GM21723 (cell line): ENCODE measurements at regions not wholly inside any gene's neighbourhood (a gene's known extent, or its start where the extent isn't known, plus 50 kb on each side); places are given as distances from the start of the nearest gene placed in this dataset.

Experiments
- ATAC-seq: cut with Tn5 transposase; IDR thresholded peaks from one replicate; pipeline ENCODE4 v1.9.1; 2021; ENCODE audit warnings: mild to moderate bottlenecking, moderate library complexity; ENCODE audit not compliant: unreplicated experiment

GRCh38 chr10:9645404-9645803, 1372.3 kb upstream of the CELF2 start:
- ATAC-seq = no peak

- no peak for ATAC-seq
Measured at GRCh38 chr10:9645928-9646600, 1371.6 kb upstream of the CELF2 start.

- no peak for ATAC-seq
Measured at GRCh38 chr10:9654261-9654660, 1363.4 kb upstream of the CELF2 start.

DNA sequence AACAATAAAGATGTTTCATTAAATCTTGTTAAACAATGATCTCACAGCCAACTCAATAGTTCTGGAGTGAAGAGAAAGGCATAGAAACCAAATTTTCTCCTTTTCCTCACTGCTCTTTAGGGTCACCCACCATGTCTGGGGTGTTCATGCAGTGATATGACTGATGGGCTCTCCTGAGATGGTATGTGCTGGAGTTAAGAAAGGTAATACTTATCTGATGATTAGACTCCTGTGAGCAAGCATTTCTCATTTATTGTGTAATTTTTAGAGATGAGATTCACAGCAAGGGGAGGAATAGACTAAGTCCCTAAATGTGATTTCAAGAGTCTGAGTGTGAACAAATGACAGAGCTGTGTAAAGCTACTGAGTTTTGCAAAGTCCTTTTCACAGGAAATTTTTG, 1361.3 kb upstream of the CELF2 start:
- ATAC-seq = no peak

DNA sequence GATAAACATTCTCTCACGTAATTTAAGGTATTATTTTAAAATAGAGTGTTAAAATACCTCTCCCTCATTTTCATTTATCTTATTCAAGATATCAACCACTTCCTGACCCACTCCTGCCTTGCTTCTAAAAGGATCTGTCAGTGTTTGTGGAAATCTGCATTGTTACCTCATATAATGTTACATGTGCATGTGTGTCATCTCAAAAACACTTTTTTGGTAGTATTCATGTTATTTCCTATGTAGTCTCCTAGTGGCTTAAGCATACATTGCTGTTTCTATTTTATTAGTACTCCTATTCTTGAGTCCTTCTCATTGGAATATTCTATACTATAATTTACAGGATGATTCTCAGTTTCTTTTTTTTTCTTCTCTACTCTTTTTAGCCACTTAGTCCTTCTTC, 1360.7 kb upstream of the CELF2 start:
- ATAC-seq = no peak

DNA sequence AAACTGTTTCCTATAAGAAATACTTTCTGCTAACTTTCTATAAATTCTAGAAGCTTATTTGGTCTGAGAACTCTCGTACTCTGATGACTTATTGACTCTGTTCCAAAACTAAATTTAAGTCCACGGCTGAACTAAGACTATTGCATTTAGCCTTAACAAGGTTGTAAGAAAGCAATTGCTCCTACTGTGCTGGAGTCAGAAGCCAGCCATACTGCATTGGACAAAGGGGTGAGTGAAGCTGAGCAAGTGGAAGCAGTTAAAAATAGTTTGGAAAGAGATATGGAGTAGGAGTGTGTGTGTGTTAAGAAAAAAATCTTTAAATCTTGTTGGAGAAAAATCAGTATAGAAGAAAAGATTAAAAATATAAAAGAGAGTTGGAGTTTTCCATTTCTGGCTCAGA, 1360.1 kb upstream of the CELF2 start:
- no peak for ATAC-seq

- ATAC-seq = no peak
Measured at GRCh38 chr10:9668411-9668810, 1349.3 kb upstream of the CELF2 start.

DNA sequence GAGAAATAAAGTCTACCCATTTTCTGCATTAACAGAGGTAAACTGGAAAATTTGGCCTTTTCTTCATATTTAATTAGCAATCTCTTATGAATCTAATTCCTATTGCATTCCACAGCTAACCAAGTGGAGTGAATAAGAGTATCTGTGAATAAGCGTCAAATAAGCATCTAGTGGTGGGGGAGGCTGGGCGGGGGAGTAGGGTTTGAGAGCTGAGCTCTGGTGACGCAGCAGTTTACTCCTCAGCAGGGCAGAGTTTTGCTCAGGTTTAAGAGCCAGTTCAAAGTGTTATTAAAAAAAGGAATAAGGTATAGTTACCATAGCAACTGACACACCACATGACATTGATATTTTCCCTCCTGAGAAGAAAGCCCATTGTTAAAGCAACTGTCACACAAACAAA, 1346.8 kb upstream of the CELF2 start:
- no peak for ATAC-seq

GRCh38 chr10:9681655-9682054, 1336.0 kb upstream of the CELF2 start:
- ATAC-seq = no peak

DNA sequence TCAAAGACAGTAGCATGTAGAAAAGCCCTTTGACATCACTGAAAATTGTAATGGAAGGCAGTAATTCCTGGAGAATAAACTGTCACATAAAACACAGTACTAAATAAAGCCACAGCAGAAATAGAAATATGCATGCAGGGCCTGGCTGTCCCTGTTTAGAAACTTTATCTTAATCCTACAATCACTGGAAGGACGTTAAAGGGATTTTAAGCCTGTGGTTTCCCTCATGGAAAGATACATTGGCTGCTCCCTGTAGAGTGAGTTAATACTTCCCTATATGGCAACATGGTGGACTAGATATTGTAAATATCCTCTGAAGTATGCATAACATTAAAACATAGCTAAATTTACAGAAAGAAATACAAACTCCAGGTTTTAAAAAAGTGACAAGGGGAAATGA, 1334.9 kb upstream of the CELF2 start:
- no peak for ATAC-seq

DNA sequence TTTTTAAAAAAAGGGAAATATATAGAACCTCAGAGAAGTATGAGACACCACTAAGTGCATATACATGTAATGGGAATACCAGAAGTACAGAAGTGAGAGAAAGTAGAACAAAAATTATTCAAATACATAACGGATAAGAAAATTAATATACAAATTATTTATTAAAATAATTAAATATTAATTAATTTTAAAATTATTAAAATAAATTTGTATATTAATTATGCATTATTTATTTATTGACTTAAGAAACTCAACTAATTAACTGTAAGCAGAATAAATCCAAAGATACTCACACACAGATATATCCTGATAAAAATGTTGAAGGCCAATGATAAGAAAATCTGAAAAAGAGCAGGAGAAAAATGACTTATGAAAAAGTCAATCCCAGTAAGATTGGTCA, 1333.5 kb upstream of the CELF2 start:
- no peak for ATAC-seq

DNA sequence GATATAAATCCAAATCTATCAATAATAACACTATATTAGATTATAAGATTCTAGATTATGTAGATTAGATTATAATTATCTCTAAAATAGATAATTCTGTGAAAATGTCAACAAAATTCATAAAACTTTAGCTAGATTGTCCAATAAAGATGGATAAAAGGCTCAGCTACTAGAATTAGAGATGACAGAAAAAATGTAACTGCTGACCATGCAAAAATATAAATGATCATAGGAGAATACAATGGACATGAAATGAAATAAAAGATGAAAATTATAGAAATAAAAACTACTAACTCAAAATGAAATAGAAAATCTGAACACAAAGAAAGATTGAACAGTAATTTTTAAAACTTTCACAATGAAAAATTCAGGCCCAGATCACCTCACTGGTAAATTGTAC, 1332.1 kb upstream of the CELF2 start:
- no peak for ATAC-seq

GRCh38 chr10:9688711-9689110, 1329.0 kb upstream of the CELF2 start:
- ATAC-seq = no peak

DNA sequence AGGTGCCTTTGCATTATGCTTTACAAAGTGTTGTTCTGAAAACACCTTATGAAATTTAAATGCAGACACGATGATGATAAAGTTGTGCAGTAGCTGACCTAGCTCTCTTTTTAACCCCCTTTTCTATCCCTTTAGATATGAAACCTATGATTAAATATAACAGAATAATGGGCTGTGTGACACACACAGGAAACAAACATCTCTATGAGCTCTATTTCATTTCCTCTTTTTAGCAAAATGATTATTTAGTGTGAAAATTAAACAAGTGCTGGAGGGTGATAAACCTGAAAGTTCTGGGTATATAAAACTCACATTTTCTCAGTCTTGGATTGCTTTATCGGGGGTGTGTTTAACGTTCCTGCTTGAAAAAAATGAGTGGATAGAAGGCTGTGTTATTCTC, 1310.5 kb upstream of the CELF2 start:
- no peak for ATAC-seq

DNA sequence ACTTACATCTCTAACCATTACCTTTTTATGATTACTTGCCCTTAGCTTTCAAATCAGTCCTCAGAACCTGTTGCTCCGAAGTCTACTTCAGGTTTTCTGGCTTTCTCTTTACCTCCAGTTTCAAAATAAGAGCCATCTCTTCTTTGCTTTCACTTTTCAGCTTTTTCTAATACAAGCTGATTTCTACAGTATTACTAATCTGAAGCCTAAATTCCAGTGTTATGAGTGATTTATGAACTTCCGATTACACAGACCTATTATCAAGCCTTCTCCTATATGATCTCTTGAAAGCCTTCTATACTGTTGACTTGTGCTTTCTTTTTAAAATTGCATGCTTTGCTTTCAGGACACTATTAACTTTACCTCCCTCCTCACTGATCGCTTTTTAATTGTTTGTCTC, 1307.8 kb upstream of the CELF2 start:
- ATAC-seq = no peak

DNA sequence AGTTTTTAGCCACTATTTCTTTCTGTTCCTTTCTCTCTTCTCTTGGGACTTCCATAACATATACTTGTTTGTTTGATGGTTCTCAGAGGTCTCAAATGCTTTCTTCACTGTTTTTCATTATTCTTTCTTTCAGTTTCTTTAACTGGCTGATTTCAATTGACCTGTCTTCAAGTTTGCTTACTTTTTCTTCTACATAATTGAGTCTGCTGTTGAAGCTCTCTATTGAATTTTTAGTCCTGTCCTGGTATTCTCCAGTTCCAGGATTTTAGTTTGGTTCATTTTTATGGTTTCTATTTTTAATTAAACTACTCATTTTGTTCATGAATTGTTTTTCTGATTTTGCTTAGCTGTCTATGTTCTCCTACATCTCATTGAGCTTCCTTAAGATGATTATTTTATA, 1305.3 kb upstream of the CELF2 start:
- no peak for ATAC-seq

DNA sequence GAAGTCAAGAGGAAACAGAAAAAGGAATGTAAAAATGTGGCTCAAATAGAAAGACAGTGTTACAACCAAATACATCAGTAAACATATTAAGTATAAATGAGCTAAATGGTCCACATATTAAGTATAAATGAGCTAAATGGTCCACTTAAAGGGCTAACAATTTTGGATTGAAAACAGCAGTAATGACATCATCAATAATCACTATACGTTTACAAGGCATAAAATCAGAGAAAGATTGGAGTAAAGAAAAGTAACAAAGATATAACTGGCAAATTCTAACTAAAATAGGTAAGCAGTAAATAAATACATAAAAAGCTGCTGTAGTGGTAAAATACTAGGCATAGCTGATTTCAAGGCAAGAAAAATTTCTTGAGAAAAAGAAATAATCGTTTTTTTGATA, 1298.4 kb upstream of the CELF2 start:
- no peak for ATAC-seq

DNA sequence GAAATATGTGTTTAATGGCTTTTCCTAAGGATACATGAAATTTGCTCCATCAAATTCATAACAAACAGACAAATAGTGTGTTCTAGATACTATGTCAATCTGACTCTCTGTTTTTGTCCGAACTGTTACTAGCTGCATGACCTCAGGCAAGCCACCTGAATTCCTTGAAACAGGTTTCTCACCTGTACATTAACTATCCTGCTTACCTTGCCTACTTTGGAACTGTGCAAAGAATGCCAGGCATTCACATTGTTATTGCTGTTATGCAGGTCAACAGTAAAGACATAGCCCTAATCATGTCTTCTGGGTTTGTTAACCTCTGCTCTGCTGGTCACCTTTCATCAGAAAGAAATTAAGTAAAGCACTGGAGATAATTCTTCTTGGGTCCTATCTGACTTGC, 1283.9 kb upstream of the CELF2 start:
- ATAC-seq = no peak

- ATAC-seq = no peak
Measured at GRCh38 chr10:9734218-9734617, 1283.5 kb upstream of the CELF2 start.

- no peak for ATAC-seq
Measured at GRCh38 chr10:9735731-9736130, 1281.9 kb upstream of the CELF2 start.

- ATAC-seq = no peak
Measured at GRCh38 chr10:9743639-9744038, 1274.0 kb upstream of the CELF2 start.

GRCh38 chr10:9745158-9745557, 1272.5 kb upstream of the CELF2 start:
- ATAC-seq = no peak

GRCh38 chr10:9757176-9757575, 1260.5 kb upstream of the CELF2 start:
- no peak for ATAC-seq
